GM21619 (cell line): ENCODE measurements at regions not wholly inside any gene's neighbourhood (a gene's known extent, or its start where the extent isn't known, plus 50 kb on each side); places are given as distances from the start of the nearest gene placed in this dataset.

ENCODE experiments used
- ATAC-seq: cut with Tn5 transposase; IDR thresholded peaks from one replicate; pipeline ENCODE4 v1.9.1; 2021; ENCODE audit not compliant: unreplicated experiment

DNA sequence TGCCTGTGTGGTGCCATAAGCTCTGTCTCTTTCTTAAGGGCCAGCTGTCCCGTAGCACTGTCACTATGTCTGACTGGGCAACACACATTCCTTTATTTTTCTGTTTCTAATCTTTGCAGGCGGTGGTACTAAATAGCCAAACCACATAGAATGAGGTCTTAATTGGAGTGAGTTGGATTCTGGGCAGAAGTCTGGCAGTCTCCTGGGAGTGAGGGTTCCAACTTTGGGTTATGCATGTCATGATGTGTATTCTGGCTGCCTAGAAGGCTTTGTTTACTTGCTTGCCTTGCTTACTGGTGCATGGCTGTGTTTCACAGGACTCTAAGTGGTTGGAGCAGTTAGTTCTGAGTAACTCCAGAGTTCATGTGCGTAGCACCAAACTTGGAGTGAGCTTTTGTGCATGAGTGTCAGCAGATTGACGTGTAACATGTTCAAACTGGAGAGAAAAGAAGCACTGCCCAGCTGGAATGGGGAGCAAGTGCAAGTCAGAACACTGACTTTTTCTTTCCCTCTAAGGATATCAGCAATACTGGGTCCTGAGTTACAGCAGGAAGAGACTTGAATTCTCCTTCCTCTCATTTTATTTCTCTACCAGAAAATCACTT is 185.8 kb downstream of the PCSK1 start:
- ATAC-seq, result no peak

- ATAC-seq, result no peak
Observed at GRCh38 chr5:96245140-96246091, 187.6 kb downstream of the PCSK1 start.

- no peak for ATAC-seq
Observed at GRCh38 chr5:96244696-96245095, 188.4 kb downstream of the PCSK1 start.

GRCh38 chr5:96243862-96244261 is 189.2 kb downstream of the PCSK1 start:
- no peak for ATAC-seq

GRCh38 chr5:96243203-96243602 is 189.8 kb downstream of the PCSK1 start:
- ATAC-seq, result no peak

DNA sequence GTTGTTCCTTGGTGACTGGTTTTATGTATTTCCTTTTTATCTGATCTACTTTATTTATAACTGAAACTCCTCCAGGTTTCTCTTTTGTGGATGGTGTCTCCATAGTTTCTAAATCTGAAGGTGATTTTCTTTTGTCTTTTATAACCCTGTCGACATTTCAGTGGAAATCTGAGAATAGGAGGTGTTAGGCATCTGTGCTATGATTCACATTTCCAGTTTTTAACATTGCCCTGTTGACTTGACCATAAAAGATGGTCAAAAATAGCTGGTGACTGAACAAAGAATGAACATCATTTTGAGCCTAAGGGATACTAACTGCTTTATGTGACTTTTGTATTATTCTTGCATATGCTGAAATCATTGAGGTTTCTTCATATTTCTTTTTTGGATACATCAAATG is 190.5 kb downstream of the PCSK1 start:
- ATAC-seq, result no peak

- no peak for ATAC-seq
Observed at GRCh38 chr5:96236831-96237230, 196.2 kb downstream of the PCSK1 start.

- ATAC-seq, result no peak
Observed at GRCh38 chr5:96236051-96236450, 197.0 kb downstream of the PCSK1 start.

- no peak for ATAC-seq
Observed at GRCh38 chr5:96235008-96235910, 197.8 kb downstream of the PCSK1 start.

- no peak for ATAC-seq
Observed at GRCh38 chr5:96232602-96233001, 200.4 kb downstream of the PCSK1 start.

- ATAC-seq, result no peak
Observed at GRCh38 chr5:96229188-96229587, 203.9 kb downstream of the PCSK1 start.

GRCh38 chr5:96228408-96228807 is 204.6 kb downstream of the PCSK1 start:
- no peak for ATAC-seq

DNA sequence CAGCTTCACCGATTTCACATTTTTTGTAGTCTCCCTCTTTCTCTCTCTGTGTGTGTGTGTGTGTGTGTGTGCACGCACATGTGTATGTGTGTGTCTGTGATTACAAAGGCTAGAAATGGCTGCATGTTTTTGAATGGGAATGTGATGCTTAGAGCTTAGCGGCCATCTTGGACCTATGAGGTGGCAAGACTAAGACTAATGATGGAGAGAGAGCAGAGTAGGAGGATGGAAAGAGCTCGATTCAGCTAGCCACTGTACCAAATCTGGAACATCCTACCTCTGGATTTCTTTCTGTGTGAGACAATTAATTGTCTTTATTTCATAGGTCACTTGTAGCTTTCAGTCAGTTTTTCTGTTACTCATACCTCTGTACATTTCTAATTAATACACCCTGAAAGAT is 205.1 kb downstream of the PCSK1 start:
- no peak for ATAC-seq

DNA sequence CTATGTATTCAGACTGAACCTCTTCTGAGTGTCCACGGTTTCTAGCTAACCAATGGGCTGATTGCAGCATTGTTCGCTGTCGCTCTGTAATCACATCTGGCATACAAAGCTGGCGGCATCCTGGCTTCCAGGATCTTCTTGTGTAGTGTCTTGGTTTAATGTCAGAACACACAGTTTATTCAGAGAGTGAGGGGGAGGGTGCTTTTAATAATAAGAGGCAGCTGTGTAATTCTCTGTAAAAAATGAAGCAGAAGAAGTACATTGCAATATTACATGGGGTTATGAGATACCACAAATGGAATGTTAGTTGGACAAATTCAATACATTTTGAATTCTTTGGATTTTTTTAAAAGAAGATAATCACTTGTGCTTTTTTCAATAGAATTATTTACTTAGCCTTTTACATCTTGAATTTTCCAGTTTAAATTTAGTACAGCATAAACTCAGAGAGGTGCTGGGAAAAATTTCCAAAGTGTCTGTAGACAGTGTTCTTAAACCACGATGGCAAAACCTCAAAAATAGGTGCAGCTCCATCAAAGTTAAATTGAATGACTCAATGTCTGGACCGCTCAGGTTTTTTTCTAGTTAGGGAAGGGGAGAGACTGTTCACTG is 206.0 kb downstream of the PCSK1 start:
- no peak for ATAC-seq

DNA sequence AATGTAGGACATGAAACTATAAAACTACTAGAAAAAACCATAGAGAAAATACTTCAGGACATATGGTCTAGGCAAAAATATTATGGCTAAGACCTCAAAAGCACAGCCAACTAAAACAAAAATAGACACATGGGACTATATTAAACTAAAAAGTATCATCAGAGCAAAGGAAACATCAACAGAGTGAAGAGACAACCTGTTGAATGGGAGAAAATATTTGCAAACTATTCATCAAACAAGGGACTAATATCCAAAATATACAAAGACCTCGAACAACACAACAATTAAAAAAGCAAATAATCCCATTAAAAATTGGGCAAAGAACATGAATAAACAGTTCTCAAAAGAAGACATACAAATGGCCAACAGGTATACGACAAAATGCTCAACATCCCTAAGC is 210.9 kb downstream of the PCSK1 start:
- ATAC-seq, result no peak

- ATAC-seq, result peak; percentile 79
Observed at GRCh38 chr5:96220610-96221390, 212.2 kb downstream of the PCSK1 start.

- ATAC-seq, result no peak
Observed at GRCh38 chr5:96219580-96220281, 213.3 kb downstream of the PCSK1 start.

GRCh38 chr5:96218653-96219052 is 214.4 kb downstream of the PCSK1 start:
- ATAC-seq, result no peak

DNA sequence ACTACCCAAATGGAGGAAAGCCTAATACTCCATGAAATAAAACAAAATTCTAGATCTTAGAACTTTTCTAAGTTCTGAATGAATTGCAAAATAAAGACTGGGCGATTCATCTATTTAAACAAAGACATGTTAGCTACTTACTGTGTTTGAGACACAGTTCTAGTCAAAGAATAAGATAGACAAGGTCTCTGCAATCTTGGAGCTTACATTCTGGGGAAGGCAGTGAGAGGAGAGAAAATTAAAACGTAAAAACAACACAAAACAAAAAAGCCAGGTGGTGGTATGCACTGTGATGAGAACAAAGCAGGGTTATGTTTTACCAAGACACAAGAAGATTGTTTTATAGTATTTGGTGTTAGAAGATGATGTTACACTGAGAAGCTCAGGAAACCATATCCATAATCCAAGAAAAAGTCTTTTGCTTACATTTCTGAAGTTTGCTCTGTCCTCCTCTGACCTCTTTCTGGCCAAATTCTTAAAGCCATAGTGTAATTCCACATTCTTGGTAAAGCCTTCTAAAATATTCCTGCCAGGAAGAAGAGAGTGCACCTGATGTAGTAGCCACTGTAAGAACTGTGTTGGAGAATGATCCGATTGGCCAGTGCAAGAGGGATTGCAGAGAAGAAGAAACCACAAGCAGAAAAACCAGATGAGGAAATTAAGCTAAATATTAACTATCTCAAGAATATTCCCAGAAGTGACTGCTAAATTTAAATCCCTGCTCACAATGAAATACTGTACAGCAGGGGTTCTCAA is 218.4 kb downstream of the PCSK1 start:
- no peak for ATAC-seq
